IgD-negative memory B cell (primary cell): ENCODE measurements at regions not wholly inside any gene's neighbourhood (a gene's known extent, or its start where the extent isn't known, plus 50 kb on each side); places are given as distances from the start of the nearest gene placed in this dataset.

Source experiments
- H3K27ac Mint-ChIP-seq, 3 donors: one replicate each; pipeline ENCODE4 v1.8.0; 2020 to 2022; ENCODE audit warnings: mild to moderate bottlenecking in 3 of 3, mixed read lengths in 3 of 3, moderate library complexity in 1 of 3
- H3K27me3 Mint-ChIP-seq: one replicate; pipeline ENCODE4 v1.8.0; 2021; ENCODE audit warnings: mixed read lengths
- H3K36me3 Mint-ChIP-seq: one replicate; pipeline ENCODE4 v1.8.0; 2020; ENCODE audit warnings: mild to moderate bottlenecking, mixed read lengths
- H3K4me1 Mint-ChIP-seq, 3 donors: one replicate each; pipeline ENCODE4 v1.8.0; 2020 to 2022; ENCODE audit warnings: mixed read lengths in 3 of 3, mild to moderate bottlenecking in 1 of 3
- H3K4me3 Mint-ChIP-seq, 4 donors: one replicate each; pipeline ENCODE4 v1.8.0; 2020 to 2022; ENCODE audit warnings: mild to moderate bottlenecking in 4 of 4, mixed read lengths in 4 of 4, moderate library complexity in 3 of 4
- H3K9me3 Mint-ChIP-seq, 3 donors: one replicate each; pipeline ENCODE4 v1.8.0; 2020 to 2021; ENCODE audit warnings: mixed read lengths in 3 of 3, mild to moderate bottlenecking in 1 of 3

DNA sequence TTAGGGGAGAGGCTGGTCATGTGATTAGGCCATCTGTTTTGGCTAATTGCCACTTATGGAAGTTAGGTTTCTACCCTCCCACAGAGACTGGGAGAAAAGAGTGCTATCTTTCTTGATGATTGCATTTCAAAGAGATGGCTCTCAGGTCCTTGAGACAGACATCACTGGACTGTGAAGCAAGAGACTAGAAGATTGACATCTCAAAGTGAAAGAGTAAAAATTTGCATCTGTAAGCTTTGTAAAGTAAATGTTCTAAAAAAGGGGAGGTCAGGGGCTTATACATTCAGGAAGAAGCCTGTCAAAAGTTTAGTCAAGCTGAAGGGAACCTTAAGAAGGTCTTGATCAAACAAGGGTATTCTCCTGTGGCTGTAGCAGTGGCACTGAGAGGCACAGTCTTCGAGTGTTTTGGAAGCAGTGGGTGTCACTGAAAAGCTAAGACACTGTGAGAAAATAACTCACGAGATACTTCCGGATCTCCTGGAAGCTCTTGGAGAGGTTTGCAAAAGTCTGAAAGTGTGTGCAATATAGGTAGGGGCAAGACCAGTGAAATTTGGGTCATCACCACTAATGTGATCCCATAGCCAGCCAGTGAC lies 342.1 kb downstream of the PHF14 start:
- H3K9me3 Mint-ChIP-seq: no peaks in the 10 kb centered on the region
- no peaks in the 10 kb centered on the region for H3K36me3 Mint-ChIP-seq
- peaks cover 0 to 3% (median 3%) of the 10 kb centered on the region in 3 donors for H3K4me1 Mint-ChIP-seq
- H3K27me3 Mint-ChIP-seq: no peaks in the 10 kb centered on the region
- no peak overlapping the region for H3K27ac Mint-ChIP-seq
- no peak overlapping the region for H3K4me3 Mint-ChIP-seq

GRCh38 chr7:11317766-11318165 lies 344.1 kb downstream of the PHF14 start:
- peaks cover 0 to 3% (median 0%) of the 10 kb centered on the region in 3 donors for H3K9me3 Mint-ChIP-seq
- H3K27ac Mint-ChIP-seq: no peak overlapping the region
- H3K36me3 Mint-ChIP-seq: no peaks in the 10 kb centered on the region
- H3K27me3 Mint-ChIP-seq: peaks cover 1% of the 10 kb centered on the region
- H3K4me3 Mint-ChIP-seq: no peak overlapping the region
- H3K4me1 Mint-ChIP-seq: peaks cover 0 to 3% (median 3%) of the 10 kb centered on the region in 3 donors

DNA sequence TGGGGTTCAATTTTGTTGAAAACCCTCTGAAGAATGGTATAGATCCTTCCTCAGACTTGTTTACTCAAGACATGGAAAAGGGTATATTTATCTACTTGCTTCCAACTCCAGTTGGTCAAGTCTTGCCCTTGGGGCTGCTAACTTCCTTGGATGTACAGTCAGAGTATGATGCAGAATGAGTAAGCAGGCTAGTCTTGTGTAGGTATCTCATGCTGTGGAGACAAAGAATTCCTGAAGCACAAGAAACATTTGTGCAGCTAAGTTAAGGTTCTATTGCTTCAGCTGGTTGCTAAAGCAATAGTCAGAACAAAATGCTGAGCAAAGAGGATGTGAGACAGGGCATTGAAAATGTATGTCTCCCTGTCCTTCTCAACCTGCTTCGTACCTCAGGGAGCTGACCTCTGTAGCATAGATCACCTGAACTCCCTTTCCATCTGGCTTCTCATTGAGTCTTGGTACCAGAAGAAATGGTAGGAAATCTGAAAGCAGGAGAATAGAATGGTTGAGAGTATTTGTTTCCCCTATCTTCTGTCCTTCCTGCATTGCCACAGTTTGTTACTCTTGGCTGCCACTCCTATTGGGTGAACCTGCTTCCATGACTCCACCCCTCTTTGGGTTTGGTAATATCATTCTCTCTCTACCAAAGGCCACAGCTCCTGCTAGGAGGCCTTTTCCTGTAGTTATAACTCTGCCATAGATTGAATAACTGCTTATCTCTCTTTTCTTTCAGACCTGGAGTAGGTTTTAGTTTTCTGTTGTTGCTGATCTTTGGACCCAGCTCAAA lies 346.0 kb downstream of the PHF14 start:
- Mint-ChIP-seq H3K9me3 (peaks cover 0 to 6% (median 0%) of the 10 kb centered on the region in 3 donors), H3K4me1 (peaks cover 0 to 3% (median 3%) of the 10 kb centered on the region in 3 donors), H3K36me3 (no peaks in the 10 kb centered on the region), H3K4me3 (no peak overlapping the region), H3K27ac (no peak overlapping the region), H3K27me3 (peaks cover 2% of the 10 kb centered on the region)
